ENCODE measurements at regions not wholly inside any gene's neighbourhood (a gene's known extent, or its start where the extent isn't known, plus 50 kb on each side); places are given as distances from the start of the nearest gene placed in this dataset.

GRCh38 chr1:81174811-81175476 lies 625.8 kb upstream of the ADGRL2 start:
- Histone ChIP-seq H3K79me2 (ENCODE audit: low read length) (no peaks in the 10 kb centered on the region), H4K20me1 (ENCODE audit: insufficient read depth, low read depth, low read length) (no peaks in the 10 kb centered on the region), H3K36me3 (ENCODE audit: insufficient read depth, low read length) (no peaks in the 10 kb centered on the region), H2AFZ (ENCODE audit: low read length) (no peak overlapping the region), H3K4me3 (ENCODE audit: low read length) (no peak overlapping the region), H3K9ac (ENCODE audit: low read length) (no peak overlapping the region), H3K9me2 (replicated peaks; ENCODE audit: insufficient read depth, low read length) (no peaks in the 10 kb centered on the region), H3K27ac (ENCODE audit: low read length) (no peak overlapping the region), H3K4me1 (ENCODE audit: low read length) (no peaks in the 10 kb centered on the region), H3K4me2 (ENCODE audit: low read depth, low read length, poor library complexity, severe bottlenecking) (no peak overlapping the region), H3K27me3 (ENCODE audit: low read length) (no peaks in the 10 kb centered on the region), H3K9me3 (ENCODE audit: low read length) (peaks cover 37% of the 10 kb centered on the region)
- no peak for DNase-seq

- no peaks in the 10 kb centered on the region for H3K79me2 ChIP-seq (ENCODE audit: low read length)
- no peaks in the 10 kb centered on the region for H3K4me1 ChIP-seq (ENCODE audit: low read length)
- H3K27ac ChIP-seq (ENCODE audit: low read length): no peak overlapping the region
- H4K20me1 ChIP-seq (ENCODE audit: insufficient read depth, low read depth, low read length): no peaks in the 10 kb centered on the region
- no peaks in the 10 kb centered on the region for H3K9me2 ChIP-seq (replicated peaks; ENCODE audit: insufficient read depth, low read length)
- no peaks in the 10 kb centered on the region for H3K27me3 ChIP-seq (ENCODE audit: low read length)
- H3K9me3 ChIP-seq (ENCODE audit: low read length): peaks cover 42% of the 10 kb centered on the region
- H3K9ac ChIP-seq (ENCODE audit: low read length): no peak overlapping the region
- DNase-seq: no peak
- no peaks in the 10 kb centered on the region for H3K36me3 ChIP-seq (ENCODE audit: insufficient read depth, low read length)
- no peak overlapping the region for H3K4me2 ChIP-seq (ENCODE audit: low read depth, low read length, poor library complexity, severe bottlenecking)
- no peak overlapping the region for H2AFZ ChIP-seq (ENCODE audit: low read length)
- no peak overlapping the region for H3K4me3 ChIP-seq (ENCODE audit: low read length)
Observed at GRCh38 chr1:81174052-81174451, 626.7 kb upstream of the ADGRL2 start.

GRCh38 chr1:81172483-81172882 lies 628.3 kb upstream of the ADGRL2 start:
- Histone ChIP-seq H3K36me3 (ENCODE audit: insufficient read depth, low read length) (no peaks in the 10 kb centered on the region), H3K4me1 (ENCODE audit: low read length) (no peaks in the 10 kb centered on the region), H3K79me2 (ENCODE audit: low read length) (no peaks in the 10 kb centered on the region), H3K4me3 (ENCODE audit: low read length) (no peak overlapping the region), H3K9me3 (ENCODE audit: low read length) (peaks cover 45% of the 10 kb centered on the region), H4K20me1 (ENCODE audit: insufficient read depth, low read depth, low read length) (no peaks in the 10 kb centered on the region), H3K27me3 (ENCODE audit: low read length) (no peaks in the 10 kb centered on the region), H3K27ac (ENCODE audit: low read length) (no peak overlapping the region), H3K9me2 (replicated peaks; ENCODE audit: insufficient read depth, low read length) (no peaks in the 10 kb centered on the region), H3K4me2 (ENCODE audit: low read depth, low read length, poor library complexity, severe bottlenecking) (no peak overlapping the region), H2AFZ (ENCODE audit: low read length) (no peak overlapping the region), H3K9ac (ENCODE audit: low read length) (no peak overlapping the region)
- DNase-seq: no peak

GRCh38 chr1:81170721-81171120 lies 630.0 kb upstream of the ADGRL2 start:
- no peak overlapping the region for H3K4me2 ChIP-seq (ENCODE audit: low read depth, low read length, poor library complexity, severe bottlenecking)
- H3K27ac ChIP-seq (ENCODE audit: low read length): no peak overlapping the region
- no peak overlapping the region for H2AFZ ChIP-seq (ENCODE audit: low read length)
- H3K9me2 ChIP-seq (replicated peaks; ENCODE audit: insufficient read depth, low read length): no peaks in the 10 kb centered on the region
- no peaks in the 10 kb centered on the region for H3K36me3 ChIP-seq (ENCODE audit: insufficient read depth, low read length)
- H3K4me1 ChIP-seq (ENCODE audit: low read length): no peaks in the 10 kb centered on the region
- H3K9me3 ChIP-seq (ENCODE audit: low read length): peaks cover 39% of the 10 kb centered on the region
- H3K79me2 ChIP-seq (ENCODE audit: low read length): no peaks in the 10 kb centered on the region
- H3K4me3 ChIP-seq (ENCODE audit: low read length): no peak overlapping the region
- no peaks in the 10 kb centered on the region for H3K27me3 ChIP-seq (ENCODE audit: low read length)
- no peak overlapping the region for H3K9ac ChIP-seq (ENCODE audit: low read length)
- H4K20me1 ChIP-seq (ENCODE audit: insufficient read depth, low read depth, low read length): no peaks in the 10 kb centered on the region
- DNase-seq: no peak

GRCh38 chr1:81165963-81166362 lies 634.8 kb upstream of the ADGRL2 start:
- no peak overlapping the region for H3K9ac ChIP-seq (ENCODE audit: low read length)
- no peaks in the 10 kb centered on the region for H3K36me3 ChIP-seq (ENCODE audit: insufficient read depth, low read length)
- no peaks in the 10 kb centered on the region for H3K27me3 ChIP-seq (ENCODE audit: low read length)
- no peaks in the 10 kb centered on the region for H4K20me1 ChIP-seq (ENCODE audit: insufficient read depth, low read depth, low read length)
- peaks cover 19% of the 10 kb centered on the region for H3K9me3 ChIP-seq (ENCODE audit: low read length)
- H3K4me1 ChIP-seq (ENCODE audit: low read length): no peaks in the 10 kb centered on the region
- H3K79me2 ChIP-seq (ENCODE audit: low read length): no peaks in the 10 kb centered on the region
- no peak overlapping the region for H3K4me3 ChIP-seq (ENCODE audit: low read length)
- H3K4me2 ChIP-seq (ENCODE audit: low read depth, low read length, poor library complexity, severe bottlenecking): no peak overlapping the region
- DNase-seq: no peak
- H2AFZ ChIP-seq (ENCODE audit: low read length): no peak overlapping the region
- no peak overlapping the region for H3K27ac ChIP-seq (ENCODE audit: low read length)
- H3K9me2 ChIP-seq (replicated peaks; ENCODE audit: insufficient read depth, low read length): no peaks in the 10 kb centered on the region

GRCh38 chr1:81160696-81161095 lies 640.0 kb upstream of the ADGRL2 start:
- Histone ChIP-seq H2AFZ (ENCODE audit: low read length) (no peak overlapping the region), H3K9me3 (ENCODE audit: low read length) (peaks cover 31% of the 10 kb centered on the region), H3K79me2 (ENCODE audit: low read length) (no peaks in the 10 kb centered on the region), H3K27ac (ENCODE audit: low read length) (no peak overlapping the region), H3K9me2 (replicated peaks; ENCODE audit: insufficient read depth, low read length) (no peaks in the 10 kb centered on the region), H3K9ac (ENCODE audit: low read length) (no peak overlapping the region), H3K4me3 (ENCODE audit: low read length) (no peak overlapping the region), H3K36me3 (ENCODE audit: insufficient read depth, low read length) (no peaks in the 10 kb centered on the region), H3K4me1 (ENCODE audit: low read length) (no peaks in the 10 kb centered on the region), H3K27me3 (ENCODE audit: low read length) (no peaks in the 10 kb centered on the region), H4K20me1 (ENCODE audit: insufficient read depth, low read depth, low read length) (no peaks in the 10 kb centered on the region), H3K4me2 (ENCODE audit: low read depth, low read length, poor library complexity, severe bottlenecking) (no peak overlapping the region)
- DNase-seq: no peak

- Histone ChIP-seq H3K4me2 (ENCODE audit: low read depth, low read length, poor library complexity, severe bottlenecking) (no peak overlapping the region), H3K4me1 (ENCODE audit: low read length) (no peaks in the 10 kb centered on the region), H3K27me3 (ENCODE audit: low read length) (no peaks in the 10 kb centered on the region), H4K20me1 (ENCODE audit: insufficient read depth, low read depth, low read length) (no peaks in the 10 kb centered on the region), H3K4me3 (ENCODE audit: low read length) (no peak overlapping the region), H3K9me2 (replicated peaks; ENCODE audit: insufficient read depth, low read length) (no peaks in the 10 kb centered on the region), H3K79me2 (ENCODE audit: low read length) (no peaks in the 10 kb centered on the region), H3K9me3 (ENCODE audit: low read length) (peaks cover 31% of the 10 kb centered on the region), H3K36me3 (ENCODE audit: insufficient read depth, low read length) (no peaks in the 10 kb centered on the region), H3K27ac (ENCODE audit: low read length) (no peak overlapping the region), H3K9ac (ENCODE audit: low read length) (no peak overlapping the region), H2AFZ (ENCODE audit: low read length) (no peak overlapping the region)
- no peak for DNase-seq
Observed at GRCh38 chr1:81158592-81158991, 642.1 kb upstream of the ADGRL2 start.

- H3K9me2 ChIP-seq (replicated peaks; ENCODE audit: insufficient read depth, low read length): no peaks in the 10 kb centered on the region
- H3K9ac ChIP-seq (ENCODE audit: low read length): no peak overlapping the region
- no peaks in the 10 kb centered on the region for H3K36me3 ChIP-seq (ENCODE audit: insufficient read depth, low read length)
- no peaks in the 10 kb centered on the region for H4K20me1 ChIP-seq (ENCODE audit: insufficient read depth, low read depth, low read length)
- peaks cover 36% of the 10 kb centered on the region for H3K9me3 ChIP-seq (ENCODE audit: low read length)
- no peak overlapping the region for H3K27ac ChIP-seq (ENCODE audit: low read length)
- no peak overlapping the region for H2AFZ ChIP-seq (ENCODE audit: low read length)
- no peaks in the 10 kb centered on the region for H3K79me2 ChIP-seq (ENCODE audit: low read length)
- H3K27me3 ChIP-seq (ENCODE audit: low read length): no peaks in the 10 kb centered on the region
- no peak overlapping the region for H3K4me3 ChIP-seq (ENCODE audit: low read length)
- no peak for DNase-seq
- H3K4me2 ChIP-seq (ENCODE audit: low read depth, low read length, poor library complexity, severe bottlenecking): no peak overlapping the region
- H3K4me1 ChIP-seq (ENCODE audit: low read length): no peaks in the 10 kb centered on the region
Observed at GRCh38 chr1:81157686-81158085, 643.0 kb upstream of the ADGRL2 start.

- H3K27me3 ChIP-seq (ENCODE audit: low read length): no peaks in the 10 kb centered on the region
- no peak overlapping the region for H2AFZ ChIP-seq (ENCODE audit: low read length)
- H3K4me3 ChIP-seq (ENCODE audit: low read length): no peak overlapping the region
- H3K4me2 ChIP-seq (ENCODE audit: low read depth, low read length, poor library complexity, severe bottlenecking): no peak overlapping the region
- H3K9me3 ChIP-seq (ENCODE audit: low read length): peaks cover 31% of the 10 kb centered on the region
- H3K27ac ChIP-seq (ENCODE audit: low read length): no peak overlapping the region
- H3K79me2 ChIP-seq (ENCODE audit: low read length): no peaks in the 10 kb centered on the region
- H3K4me1 ChIP-seq (ENCODE audit: low read length): no peaks in the 10 kb centered on the region
- no peaks in the 10 kb centered on the region for H4K20me1 ChIP-seq (ENCODE audit: insufficient read depth, low read depth, low read length)
- H3K36me3 ChIP-seq (ENCODE audit: insufficient read depth, low read length): no peaks in the 10 kb centered on the region
- no peak overlapping the region for H3K9ac ChIP-seq (ENCODE audit: low read length)
- no peak for DNase-seq
- H3K9me2 ChIP-seq (replicated peaks; ENCODE audit: insufficient read depth, low read length): no peaks in the 10 kb centered on the region
Observed at GRCh38 chr1:81156887-81157286, 643.8 kb upstream of the ADGRL2 start.
